SH-SY5Y (cell line): ENCODE measurements at regions not wholly inside any gene's neighbourhood (a gene's known extent, or its start where the extent isn't known, plus 50 kb on each side); places are given as distances from the start of the nearest gene placed in this dataset.

Experiments used
- GATA2 ChIP-seq: IDR thresholded peaks from 2 replicates; pipeline ENCODE4 v1.6.1; 2011; ENCODE audit warnings: mild to moderate bottlenecking, low read depth, low read length
- GATA3 ChIP-seq: IDR thresholded peaks from 2 replicates; pipeline ENCODE4 v1.6.1; 2011; ENCODE audit warnings: low read depth, mild to moderate bottlenecking, low read length, moderate library complexity

DNA sequence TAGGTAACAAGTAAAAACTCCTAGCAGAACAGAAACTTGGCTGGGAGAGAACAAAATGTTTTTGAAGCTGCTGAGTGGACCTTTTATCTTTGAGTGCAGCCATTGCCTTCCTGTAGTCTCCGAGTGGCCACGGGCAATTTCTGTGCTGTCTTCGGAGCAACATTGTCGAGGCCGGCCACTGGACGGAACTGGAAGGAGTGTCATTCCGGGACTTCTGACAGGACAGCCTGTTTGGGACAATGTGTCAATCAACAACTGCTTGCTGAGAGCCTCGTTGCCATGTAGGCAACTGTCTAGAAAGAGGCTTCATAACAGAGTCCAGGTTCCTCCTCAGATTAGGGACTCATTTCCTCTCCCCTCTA, 96.2 kb upstream of the CDYL2 start:
- TF ChIP-seq GATA3 (no peak), GATA2 (no peak)
